Cardiac muscle cell (in vitro differentiated cells and primary cell): ENCODE measurements at regions not wholly inside any gene's neighbourhood (a gene's known extent, or its start where the extent isn't known, plus 50 kb on each side); places are given as distances from the start of the nearest gene placed in this dataset.

Experiments
- DNase-seq, 2 donors: peaks; one replicate each; pipeline versions ENCODE4 v3.0.0 to v3.0.0-alpha.2; 2010 to 2017; ENCODE audit warnings: low read depth in 1 of 2, low spot score in 1 of 2
- H3K27ac ChIP-seq: fragments of 200-600 bp; sonication (generic); 2 replicates; pipeline ENCODE4 v1.5.1; 2016
- H3K27me3 ChIP-seq: fragments of 200-600 bp; sonication (generic); 2 replicates; pipeline ENCODE4 v1.6.0; 2016; ENCODE audit warnings: control low read depth
- H3K36me3 ChIP-seq: fragments of 200-600 bp; sonication (generic); 2 replicates; pipeline ENCODE4 v1.5.1; 2016; ENCODE audit warnings: control low read depth
- H3K4me1 ChIP-seq: fragments of 200-600 bp; sonication (generic); 2 replicates; pipeline ENCODE4 v1.8.1; 2017; ENCODE audit warnings: low read depth, mild to moderate bottlenecking, mixed run types
- H3K4me3 ChIP-seq: fragments of 200-600 bp; sonication (generic); 2 replicates; pipeline ENCODE4 v1.5.1; 2016; ENCODE audit warnings: mild to moderate bottlenecking
- H3K9me3 ChIP-seq: fragments of 200-600 bp; sonication (generic); 2 replicates; pipeline ENCODE4 v1.5.1; 2017; ENCODE audit warnings: low read depth, mild to moderate bottlenecking, control low read depth
- CTCF ChIP-seq: IDR thresholded peaks from 2 replicates; pipeline ENCODE4 v1.5.1; 2012; ENCODE audit warnings: low read depth, mild to moderate bottlenecking, low read length

- Histone ChIP-seq H3K27ac (no peak overlapping the region), H3K4me1 (no peaks in the 10 kb centered on the region), H3K9me3 (no peaks in the 10 kb centered on the region), H3K27me3 (no peaks in the 10 kb centered on the region), H3K36me3 (no peaks in the 10 kb centered on the region), H3K4me3 (no peak overlapping the region)
- DNase-seq = no peak
- TF ChIP-seq CTCF = no peak
These were observed 63.2 kb upstream of the NOCT start for GRCh38 chr4:138952411-138952810.

DNA sequence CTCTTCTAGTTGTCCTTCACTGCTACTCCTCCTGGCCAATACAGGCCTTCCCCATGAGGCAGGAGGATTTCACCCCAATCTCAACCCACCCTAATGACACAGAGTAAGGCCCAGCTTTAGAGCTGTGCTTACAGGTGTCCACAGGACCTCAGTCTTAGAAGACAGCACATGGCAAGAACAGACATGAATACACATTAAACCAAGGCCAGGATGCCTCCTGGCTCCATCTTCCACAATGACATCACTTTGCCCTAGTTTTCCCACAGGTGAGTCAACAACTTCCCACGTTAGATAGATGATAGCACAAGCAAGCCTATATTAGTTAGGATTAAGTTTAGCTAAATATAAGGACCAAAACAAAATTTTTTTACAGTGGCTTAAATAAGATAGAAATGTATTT lies 63.8 kb upstream of the NOCT start:
- no peak for DNase-seq
- H3K4me1 ChIP-seq = no peaks in the 10 kb centered on the region
- H3K27ac ChIP-seq = no peak overlapping the region
- no peaks in the 10 kb centered on the region for H3K9me3 ChIP-seq
- no peak overlapping the region for H3K4me3 ChIP-seq
- TF ChIP-seq CTCF = no peak
- no peaks in the 10 kb centered on the region for H3K36me3 ChIP-seq
- no peaks in the 10 kb centered on the region for H3K27me3 ChIP-seq

DNA sequence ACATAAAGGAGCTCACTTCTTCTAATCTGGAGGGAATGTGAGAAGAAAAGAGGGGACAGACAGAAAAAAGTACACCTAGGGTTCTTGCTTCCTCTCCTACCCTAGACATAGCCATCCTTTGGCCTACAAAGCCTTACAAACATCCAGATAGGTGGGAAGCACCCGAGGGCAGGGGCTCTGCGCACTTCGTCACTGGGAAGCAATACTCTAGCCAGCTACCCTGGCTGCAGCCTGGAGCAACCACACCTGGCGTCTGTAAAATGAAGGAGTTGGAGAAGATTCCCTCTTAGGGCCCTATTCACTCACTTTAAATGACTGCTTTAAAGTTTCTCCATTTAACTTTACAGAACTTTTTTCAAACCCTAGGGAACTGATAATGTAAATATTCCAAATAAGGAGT lies 65.7 kb upstream of the NOCT start:
- Histone ChIP-seq H3K27ac (no peak overlapping the region), H3K36me3 (no peaks in the 10 kb centered on the region), H3K4me3 (no peak overlapping the region), H3K27me3 (no peaks in the 10 kb centered on the region), H3K9me3 (no peaks in the 10 kb centered on the region), H3K4me1 (no peaks in the 10 kb centered on the region)
- no peak for TF ChIP-seq CTCF
- no peak for DNase-seq

- peak in 1 of 2 donors; percentile 8 for DNase-seq
- Histone ChIP-seq H3K4me1 (no peaks in the 10 kb centered on the region), H3K36me3 (no peaks in the 10 kb centered on the region), H3K9me3 (no peaks in the 10 kb centered on the region), H3K27me3 (no peaks in the 10 kb centered on the region), H3K4me3 (no peak overlapping the region), H3K27ac (no peak overlapping the region)
- TF ChIP-seq CTCF = no peak
These were observed 66.7 kb upstream of the NOCT start for GRCh38 chr4:138948918-138949317.

- Histone ChIP-seq H3K27me3 (no peaks in the 10 kb centered on the region), H3K9me3 (no peaks in the 10 kb centered on the region), H3K36me3 (no peaks in the 10 kb centered on the region), H3K4me1 (no peaks in the 10 kb centered on the region), H3K27ac (no peak overlapping the region), H3K4me3 (no peak overlapping the region)
- TF ChIP-seq CTCF = no peak
- no peak for DNase-seq
These were observed 69.3 kb upstream of the NOCT start for GRCh38 chr4:138946306-138946705.

- H3K9me3 ChIP-seq = no peaks in the 10 kb centered on the region
- no peaks in the 10 kb centered on the region for H3K36me3 ChIP-seq
- TF ChIP-seq CTCF = no peak
- DNase-seq = no peak
- no peak overlapping the region for H3K27ac ChIP-seq
- no peaks in the 10 kb centered on the region for H3K4me1 ChIP-seq
- H3K4me3 ChIP-seq = no peak overlapping the region
- no peaks in the 10 kb centered on the region for H3K27me3 ChIP-seq
These were observed 69.7 kb upstream of the NOCT start for GRCh38 chr4:138945840-138946239.
